PFSK-1 (cell line): ENCODE measurements at regions not wholly inside any gene's neighbourhood (a gene's known extent, or its start where the extent isn't known, plus 50 kb on each side); places are given as distances from the start of the nearest gene placed in this dataset.

ENCODE experiments used
- FOXP2 ChIP-seq: optimal IDR thresholded peaks from 2 replicates; pipeline ENCODE3; 2011; ENCODE audit warnings: borderline replicate concordance, control low read depth, inconsistent platforms; ENCODE audit not compliant: insufficient read depth; ENCODE audit errors: extremely low read length, extremely low read depth
- POLR2AphosphoS5 ChIP-seq: IDR thresholded peaks from 2 replicates; pipeline ENCODE4 v1.6.1; 2012; ENCODE audit warnings: low read depth, mild to moderate bottlenecking, control low read depth, low read length, moderate library complexity
- SIN3A ChIP-seq: IDR thresholded peaks from 2 replicates; pipeline ENCODE4 v1.6.1; 2012; ENCODE audit warnings: mild to moderate bottlenecking, low read length, moderate library complexity, borderline replicate concordance; ENCODE audit not compliant: insufficient read depth
- TAF1 ChIP-seq: IDR thresholded peaks from 2 replicates; pipeline ENCODE4 v1.6.1; 2012; ENCODE audit warnings: low read length, control low read depth, borderline replicate concordance; ENCODE audit not compliant: insufficient read depth
- TF ChIP-seq, protein P1 (sequence below), 2 experiments: IDR thresholded peaks; 2 replicates each; pipeline versions ENCODE4 v1.6.1 to v1.8.0; 2011 to 2012; ENCODE audit warnings: low read depth in 2 of 2, low read length in 2 of 2, control low read depth in 1 of 2, inconsistent platforms in 1 of 2, mild to moderate bottlenecking in 1 of 2, moderate library complexity in 1 of 2; ENCODE audit not compliant: insufficient read depth in 1 of 2

DNA sequence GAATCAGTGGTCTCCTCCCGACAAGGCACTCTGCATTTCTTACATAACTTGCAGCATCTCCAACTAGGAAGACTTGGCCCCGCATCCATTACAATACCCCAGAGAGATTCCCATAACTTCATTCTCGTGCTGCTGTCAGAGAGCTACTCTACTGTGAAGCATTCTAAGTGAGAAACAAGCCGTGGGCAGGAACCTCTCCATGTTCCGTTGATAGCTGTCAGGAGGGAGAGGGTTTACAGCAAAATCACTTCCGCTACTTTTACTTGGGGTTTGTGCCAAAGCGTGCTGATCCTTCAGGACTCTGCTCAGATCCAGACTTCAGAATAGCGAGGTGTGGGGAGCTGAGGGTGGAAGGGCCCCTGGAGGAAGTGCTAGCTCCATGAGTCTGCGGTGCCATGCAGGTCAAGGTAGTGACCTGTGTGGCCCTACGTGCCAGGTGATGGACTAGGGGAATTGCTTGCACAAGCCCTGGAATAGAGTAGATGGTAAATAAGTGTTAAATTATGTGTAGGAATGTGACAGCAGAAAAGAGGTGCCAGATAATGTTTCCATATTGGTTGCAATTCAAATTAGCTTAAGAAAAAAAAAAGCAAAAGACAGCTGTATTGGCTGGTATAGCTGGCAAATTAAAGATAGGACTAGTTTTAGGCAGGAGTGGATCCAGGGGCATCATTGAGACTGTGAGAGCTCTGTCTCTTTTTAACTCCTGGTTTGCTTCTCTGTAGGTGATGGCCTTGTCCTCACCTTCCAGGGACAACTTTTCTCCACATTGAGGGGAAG lies 358.5 kb upstream of the ERCC4 start:
- no peak for TF ChIP-seq SIN3A
- TF ChIP-seq FOXP2 = no peak
- TF ChIP-seq, protein P1, sequence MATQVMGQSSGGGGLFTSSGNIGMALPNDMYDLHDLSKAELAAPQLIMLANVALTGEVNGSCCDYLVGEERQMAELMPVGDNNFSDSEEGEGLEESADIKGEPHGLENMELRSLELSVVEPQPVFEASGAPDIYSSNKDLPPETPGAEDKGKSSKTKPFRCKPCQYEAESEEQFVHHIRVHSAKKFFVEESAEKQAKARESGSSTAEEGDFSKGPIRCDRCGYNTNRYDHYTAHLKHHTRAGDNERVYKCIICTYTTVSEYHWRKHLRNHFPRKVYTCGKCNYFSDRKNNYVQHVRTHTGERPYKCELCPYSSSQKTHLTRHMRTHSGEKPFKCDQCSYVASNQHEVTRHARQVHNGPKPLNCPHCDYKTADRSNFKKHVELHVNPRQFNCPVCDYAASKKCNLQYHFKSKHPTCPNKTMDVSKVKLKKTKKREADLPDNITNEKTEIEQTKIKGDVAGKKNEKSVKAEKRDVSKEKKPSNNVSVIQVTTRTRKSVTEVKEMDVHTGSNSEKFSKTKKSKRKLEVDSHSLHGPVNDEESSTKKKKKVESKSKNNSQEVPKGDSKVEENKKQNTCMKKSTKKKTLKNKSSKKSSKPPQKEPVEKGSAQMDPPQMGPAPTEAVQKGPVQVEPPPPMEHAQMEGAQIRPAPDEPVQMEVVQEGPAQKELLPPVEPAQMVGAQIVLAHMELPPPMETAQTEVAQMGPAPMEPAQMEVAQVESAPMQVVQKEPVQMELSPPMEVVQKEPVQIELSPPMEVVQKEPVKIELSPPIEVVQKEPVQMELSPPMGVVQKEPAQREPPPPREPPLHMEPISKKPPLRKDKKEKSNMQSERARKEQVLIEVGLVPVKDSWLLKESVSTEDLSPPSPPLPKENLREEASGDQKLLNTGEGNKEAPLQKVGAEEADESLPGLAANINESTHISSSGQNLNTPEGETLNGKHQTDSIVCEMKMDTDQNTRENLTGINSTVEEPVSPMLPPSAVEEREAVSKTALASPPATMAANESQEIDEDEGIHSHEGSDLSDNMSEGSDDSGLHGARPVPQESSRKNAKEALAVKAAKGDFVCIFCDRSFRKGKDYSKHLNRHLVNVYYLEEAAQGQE (IDR thresholded peaks at IDR 0.05; ENCODE audit: insufficient read depth in 1 of 2, low read depth in 2 of 2, low read length in 2 of 2) = no peak

DNA sequence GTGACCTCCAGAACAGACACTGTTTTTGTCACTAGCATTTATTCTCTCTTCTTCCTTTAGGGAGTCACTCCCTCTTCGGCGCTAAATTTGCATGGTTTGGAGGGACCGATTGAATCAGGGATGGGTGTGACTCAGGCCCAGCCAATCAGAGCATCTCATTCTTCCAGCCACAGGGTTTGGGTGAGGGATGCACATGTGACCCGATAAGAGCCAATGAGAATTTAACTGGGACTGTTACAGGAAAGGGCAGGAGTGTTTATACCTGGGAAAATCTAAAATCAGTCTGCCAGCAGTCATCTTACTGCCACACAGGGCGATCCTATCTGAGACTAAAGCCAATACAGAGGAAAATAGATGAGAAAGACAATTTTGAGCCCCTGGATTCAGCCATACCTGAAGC lies 351.2 kb upstream of the ERCC4 start:
- no peak for TF ChIP-seq TAF1
- TF ChIP-seq, protein P1 (IDR thresholded peaks at IDR 0.05; ENCODE audit: insufficient read depth in 1 of 2, low read depth in 2 of 2, low read length in 2 of 2) = no peak

DNA sequence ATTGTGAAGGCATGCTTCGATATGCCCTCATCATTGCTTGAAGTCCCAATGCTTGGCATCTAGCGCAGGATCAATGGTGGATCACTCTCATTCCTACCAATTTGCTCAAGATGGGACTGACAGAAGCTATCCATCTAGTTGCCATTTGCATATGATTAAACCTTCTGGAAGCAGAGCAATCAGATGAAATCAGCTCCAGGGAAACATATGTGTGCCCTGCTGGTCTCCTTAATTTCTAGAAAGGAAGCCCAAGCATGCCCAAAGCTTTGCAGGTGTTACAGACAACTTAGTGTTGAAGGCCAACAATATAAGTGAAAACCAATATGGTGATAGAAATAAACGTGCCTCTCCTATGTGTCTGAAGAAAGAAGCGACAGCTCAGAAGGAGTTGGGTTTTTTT lies 350.0 kb upstream of the ERCC4 start:
- TF ChIP-seq, protein P1 (IDR thresholded peaks at IDR 0.05; ENCODE audit: insufficient read depth in 1 of 2, low read depth in 2 of 2, low read length in 2 of 2) = no peak
- TF ChIP-seq TAF1 (no peak), SIN3A (no peak), POLR2AphosphoS5 (no peak), FOXP2 (no peak)

DNA sequence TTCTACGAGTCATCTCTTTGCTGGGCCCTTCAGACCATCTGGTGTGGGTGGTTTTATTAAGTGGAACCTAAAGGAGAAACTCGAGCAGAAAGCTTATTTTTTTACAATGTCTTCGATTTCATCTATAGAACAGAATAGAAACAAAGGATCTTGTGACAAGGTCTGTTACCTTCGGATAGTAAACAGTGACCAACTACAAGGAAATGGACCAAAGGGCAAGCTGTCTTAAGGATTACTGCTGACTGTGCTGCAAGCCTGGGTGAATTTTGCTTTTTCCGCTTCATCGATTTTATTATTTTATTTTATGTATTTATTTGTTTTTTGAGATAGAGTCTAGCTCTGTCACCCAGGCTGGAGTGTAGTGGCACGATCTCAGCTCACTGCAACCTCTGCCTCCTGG lies 348.9 kb upstream of the ERCC4 start:
- TF ChIP-seq, protein P1 (IDR thresholded peaks at IDR 0.05; ENCODE audit: insufficient read depth in 1 of 2, low read depth in 2 of 2, low read length in 2 of 2) = no peak
- TF ChIP-seq POLR2AphosphoS5 (no peak), TAF1 (no peak), SIN3A (no peak), FOXP2 (no peak)

DNA sequence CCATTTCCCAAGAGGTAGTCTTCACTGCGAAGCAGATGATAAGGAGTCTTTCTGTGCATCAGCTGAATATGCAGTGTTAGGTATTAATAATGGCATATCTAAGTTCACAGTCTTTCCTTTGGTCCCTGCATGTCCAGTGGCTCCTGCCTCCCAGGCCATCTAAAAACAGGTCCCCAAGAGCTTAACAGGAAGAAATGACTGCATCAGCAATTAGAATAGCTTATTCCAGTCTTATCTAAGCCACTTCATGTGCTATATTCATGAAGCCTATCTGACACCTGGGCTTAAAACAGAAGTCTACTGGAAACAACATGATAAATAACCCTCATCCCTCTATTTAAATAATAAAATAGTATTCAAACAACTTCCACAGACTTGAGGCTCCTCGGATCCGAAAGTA lies 346.1 kb upstream of the ERCC4 start:
- TF ChIP-seq TAF1 = no peak
- TF ChIP-seq, protein P1 (IDR thresholded peaks at IDR 0.05; ENCODE audit: insufficient read depth in 1 of 2, low read depth in 2 of 2, low read length in 2 of 2) = no peak
